ENCODE measurements at regions not wholly inside any gene's neighbourhood (a gene's known extent, or its start where the extent isn't known, plus 50 kb on each side); places are given as distances from the start of the nearest gene placed in this dataset.
"Not testable (repeated sequence)": the region's sequence is repeated elsewhere in the genome, so short reads cannot be mapped to it uniquely, and the experiment has no call there.

- TF ChIP-seq SIN3A (IDR thresholded peaks at IDR 0.05; ENCODE audit: low read depth); EZH2phosphoT487 (IDR thresholded peaks at IDR 0.05; ENCODE audit: borderline replicate concordance); CTCF (IDR thresholded peaks at IDR 0.05 in 2 of 3, conservative IDR thresholded peaks at IDR 0.05 in 1 of 3; ENCODE audit: borderline replicate concordance in 1 of 3, insufficient read depth in 1 of 3, low read depth in 2 of 3, low read length in 2 of 3); CBX3 (IDR thresholded peaks at IDR 0.05; ENCODE audit: low read depth); EZH2 (IDR thresholded peaks at IDR 0.05); ELF1 (IDR thresholded peaks at IDR 0.05; ENCODE audit: borderline replicate concordance, low read depth); ATF3 (IDR thresholded peaks at IDR 0.05); POLR2A (IDR thresholded peaks at IDR 0.05; ENCODE audit: borderline replicate concordance, extremely low read depth, insufficient read depth, insufficient read length); JUND (IDR thresholded peaks at IDR 0.05); CEBPB (IDR thresholded peaks at IDR 0.05; ENCODE audit: low read depth): not testable (repeated sequence)
These were observed 119.0 kb downstream of the ZIC4 start for GRCh38 chr3:147287370-147287769.
